Body of pancreas (tissue), 4 donors: ENCODE measurements at regions not wholly inside any gene's neighbourhood (a gene's known extent, or its start where the extent isn't known, plus 50 kb on each side); places are given as distances from the start of the nearest gene placed in this dataset.

Source experiments
- ATAC-seq: fragments of 150-250 bp; one replicate; pipeline ENCODE4 v1.9.1; 2016
- DNase-seq, 4 donors: peaks; one replicate each; pipeline ENCODE4 v3.0.0-alpha.2; 2019
- H3K27ac ChIP-seq, 4 donors: fragments of 200-600 bp; sonication (generic); 1 replicate in 3 of 4; 2 replicates in 1 of 4; pipeline versions ENCODE4 v1.5.1 to v1.6.1; 2016 to 2019; ENCODE audit warnings: mild to moderate bottlenecking in 1 of 4, mixed read lengths in 1 of 4, moderate library complexity in 1 of 4
- H3K27me3 ChIP-seq, 2 donors: fragments of 200-600 bp; sonication (generic); one replicate each; pipeline ENCODE4 v1.6.0; 2016; ENCODE audit warnings: mild to moderate bottlenecking in 1 of 2
- H3K36me3 ChIP-seq, 2 donors: fragments of 200-600 bp; sonication (generic); replicated peaks in 1 of 2; 2 replicates each; pipeline ENCODE4 v1.5.1; 2016; ENCODE audit warnings: low read depth in 2 of 2; ENCODE audit not compliant: insufficient read depth in 1 of 2
- H3K4me1 ChIP-seq: fragments of 200-600 bp; sonication (generic); one replicate; pipeline ENCODE4 v1.6.0; 2016
- H3K4me3 ChIP-seq, 2 donors: fragments of 200-600 bp; sonication (generic); 1 replicate in 1 of 2; 2 replicates in 1 of 2; pipeline ENCODE4 v1.5.1; 2016 to 2019
- H3K9me3 ChIP-seq, 3 donors: fragments of 200-600 bp; sonication (generic); 1 replicate in 2 of 3; 2 replicates in 1 of 3; pipeline ENCODE4 v1.5.1; 2016
- POLR2A ChIP-seq, 3 donors: fragments of 450-650 bp; IDR thresholded peaks; one replicate each; pipeline ENCODE4 v1.6.1; 2016; ENCODE audit warnings: antibody characterized with exemption in 3 of 3, mild to moderate bottlenecking in 2 of 3
- WGBS, 2 donors: methylation state at CpG; one replicate each; pipeline ENCODE4 v1.1.5; 2017; 5-methylcytosine and 5-hydroxymethylcytosine counted together
- intact Hi-C: fragments of 100-400 bp; cut with DNase I; formaldehyde crosslinking; loops from one replicate; pipeline ENCODE4 v1.15.1; 2023
- TF ChIP-seq, protein P1 (sequence below), 7 experiments: fragments of 450-650 bp in 4 of 7; fragments of 200-600 bp in 3 of 7; sonication (generic) in 3 of 7; IDR thresholded peaks; one replicate each; pipeline ENCODE4 v1.5.1; 2016 to 2019; ENCODE audit warnings: antibody characterized with exemption in 7 of 7

DNA sequence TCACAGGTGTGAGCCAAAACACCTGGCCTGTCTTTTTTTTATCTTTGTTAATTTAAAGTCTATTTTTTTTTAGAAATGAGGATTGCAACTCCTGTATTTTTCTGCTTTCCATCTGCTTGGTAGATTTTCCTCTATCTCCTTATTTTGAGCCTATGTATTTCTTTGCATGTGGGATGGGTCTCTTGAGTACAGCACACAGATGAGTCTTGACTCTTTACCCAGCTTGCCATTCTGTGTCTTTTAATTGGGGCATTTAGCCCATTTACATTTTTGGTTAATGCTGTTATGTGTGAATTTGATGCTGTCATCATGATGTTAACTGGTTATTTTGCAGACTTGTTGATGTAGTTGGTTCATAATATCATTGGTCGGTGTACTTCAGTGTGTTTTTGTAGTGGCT is 317.4 kb downstream of the IPO8 start:
- intact Hi-C loops: no loop called here
- DNase-seq (no peak), ATAC-seq (no peak)
- H3K27ac ChIP-seq: no peak overlapping the region
- 86 to 91% methylated on average over 1 of the region's 1 CpG for WGBS, 2 donors
- H3K27me3 ChIP-seq: peaks cover 0 to 4% of the 10 kb centered on the region in 2 donors
- H3K36me3 ChIP-seq: no peaks in the 10 kb centered on the region
- H3K9me3 ChIP-seq: no peaks in the 10 kb centered on the region
- no peak overlapping the region for H3K4me3 ChIP-seq
- TF ChIP-seq, protein P1, sequence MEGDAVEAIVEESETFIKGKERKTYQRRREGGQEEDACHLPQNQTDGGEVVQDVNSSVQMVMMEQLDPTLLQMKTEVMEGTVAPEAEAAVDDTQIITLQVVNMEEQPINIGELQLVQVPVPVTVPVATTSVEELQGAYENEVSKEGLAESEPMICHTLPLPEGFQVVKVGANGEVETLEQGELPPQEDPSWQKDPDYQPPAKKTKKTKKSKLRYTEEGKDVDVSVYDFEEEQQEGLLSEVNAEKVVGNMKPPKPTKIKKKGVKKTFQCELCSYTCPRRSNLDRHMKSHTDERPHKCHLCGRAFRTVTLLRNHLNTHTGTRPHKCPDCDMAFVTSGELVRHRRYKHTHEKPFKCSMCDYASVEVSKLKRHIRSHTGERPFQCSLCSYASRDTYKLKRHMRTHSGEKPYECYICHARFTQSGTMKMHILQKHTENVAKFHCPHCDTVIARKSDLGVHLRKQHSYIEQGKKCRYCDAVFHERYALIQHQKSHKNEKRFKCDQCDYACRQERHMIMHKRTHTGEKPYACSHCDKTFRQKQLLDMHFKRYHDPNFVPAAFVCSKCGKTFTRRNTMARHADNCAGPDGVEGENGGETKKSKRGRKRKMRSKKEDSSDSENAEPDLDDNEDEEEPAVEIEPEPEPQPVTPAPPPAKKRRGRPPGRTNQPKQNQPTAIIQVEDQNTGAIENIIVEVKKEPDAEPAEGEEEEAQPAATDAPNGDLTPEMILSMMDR (IDR thresholded peaks at IDR 0.05): no peak
- TF ChIP-seq POLR2A (IDR thresholded peaks at IDR 0.05): no peak
- no peaks in the 10 kb centered on the region for H3K4me1 ChIP-seq

DNA sequence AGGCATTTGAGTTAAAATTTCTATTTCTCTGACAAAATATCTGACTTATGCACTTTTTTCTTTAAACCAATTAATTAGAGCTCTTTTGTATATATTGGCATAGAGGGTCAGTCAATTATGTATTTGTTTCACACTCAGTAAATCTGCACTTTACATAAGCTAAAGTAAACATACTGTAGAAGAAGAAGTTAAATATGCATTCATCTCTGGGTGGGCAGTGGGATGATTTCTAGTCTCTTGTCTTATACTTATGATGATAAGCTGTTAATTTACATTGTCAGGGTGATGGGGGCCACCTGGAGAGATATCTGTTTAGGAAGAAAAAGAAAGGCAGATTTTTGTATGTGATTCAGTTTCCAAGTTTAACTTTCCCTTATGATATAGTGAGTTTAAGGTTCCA is 330.8 kb downstream of the IPO8 start:
- Histone ChIP-seq H3K27me3 (no peaks in the 10 kb centered on the region), H3K27ac (no peak overlapping the region), H3K9me3 (no peaks in the 10 kb centered on the region), H3K4me1 (no peaks in the 10 kb centered on the region), H3K4me3 (no peak overlapping the region), H3K36me3 (no peaks in the 10 kb centered on the region)
- intact Hi-C loops: no loop called here
- no peak for ATAC-seq
- TF ChIP-seq, protein P1 (IDR thresholded peaks at IDR 0.05): no peak
- no peak for TF ChIP-seq POLR2A (IDR thresholded peaks at IDR 0.05)
- no peak for DNase-seq

DNA sequence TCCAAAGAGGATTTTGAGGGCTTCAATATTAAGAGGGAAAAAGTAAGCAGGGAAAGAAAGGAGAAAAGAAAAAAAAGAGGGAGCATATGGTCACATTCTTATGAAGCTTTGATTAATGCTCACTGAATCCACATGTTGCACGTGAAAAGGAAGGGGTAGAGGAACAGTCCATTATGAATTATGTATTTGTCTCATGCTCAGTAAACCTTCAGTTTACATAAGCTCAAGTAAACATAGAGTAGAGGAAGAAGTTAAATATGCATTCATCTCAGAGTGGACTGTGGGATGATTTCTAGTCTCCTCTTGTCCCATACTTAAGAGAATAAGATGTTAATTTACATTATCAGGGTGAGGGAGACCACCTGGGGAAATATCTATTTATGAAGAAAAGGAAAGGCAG is 334.5 kb downstream of the IPO8 start:
- H3K4me3 ChIP-seq: no peak overlapping the region
- no peaks in the 10 kb centered on the region for H3K27me3 ChIP-seq
- no peak for TF ChIP-seq POLR2A (IDR thresholded peaks at IDR 0.05)
- TF ChIP-seq, protein P1 (IDR thresholded peaks at IDR 0.05): no peak
- no peak overlapping the region for H3K27ac ChIP-seq
- no peaks in the 10 kb centered on the region for H3K4me1 ChIP-seq
- WGBS, 2 donors: 14 to 33% methylated on average over 1 of the region's 1 CpG
- DNase-seq (no peak), ATAC-seq (no peak)
- H3K9me3 ChIP-seq: no peaks in the 10 kb centered on the region
- intact Hi-C loops: no loop called here
- H3K36me3 ChIP-seq: no peaks in the 10 kb centered on the region

DNA sequence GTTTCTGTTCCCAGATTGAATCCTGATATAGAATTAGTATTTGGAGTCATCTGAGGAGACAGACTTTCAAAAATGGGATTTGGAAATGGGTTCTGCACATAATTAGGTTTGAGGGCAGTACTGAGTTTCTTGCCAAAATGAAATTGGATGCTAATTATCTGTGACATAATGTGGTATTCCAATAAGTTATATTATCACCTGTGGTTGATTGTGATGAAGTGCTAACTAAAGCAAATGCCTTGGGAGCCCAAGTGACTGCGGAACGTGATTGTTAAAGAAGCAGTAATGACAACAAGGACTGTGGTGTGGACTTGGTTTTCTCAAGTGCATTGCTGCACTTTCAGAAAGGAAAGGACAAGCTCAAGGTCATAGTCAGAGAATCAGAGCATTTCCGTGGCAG is 337.0 kb downstream of the IPO8 start:
- no peaks in the 10 kb centered on the region for H3K9me3 ChIP-seq
- H3K27ac ChIP-seq: no peak overlapping the region
- no peaks in the 10 kb centered on the region for H3K36me3 ChIP-seq
- H3K4me1 ChIP-seq: no peaks in the 10 kb centered on the region
- H3K27me3 ChIP-seq: no peaks in the 10 kb centered on the region
- no peak for TF ChIP-seq POLR2A (IDR thresholded peaks at IDR 0.05)
- TF ChIP-seq, protein P1 (IDR thresholded peaks at IDR 0.05): no peak
- WGBS, 2 donors: 44 to 84% methylated on average over 3 of the region's 3 CpGs
- intact Hi-C loops: no loop called here
- no peak for ATAC-seq
- H3K4me3 ChIP-seq: no peak overlapping the region
- DNase-seq: no peak

DNA sequence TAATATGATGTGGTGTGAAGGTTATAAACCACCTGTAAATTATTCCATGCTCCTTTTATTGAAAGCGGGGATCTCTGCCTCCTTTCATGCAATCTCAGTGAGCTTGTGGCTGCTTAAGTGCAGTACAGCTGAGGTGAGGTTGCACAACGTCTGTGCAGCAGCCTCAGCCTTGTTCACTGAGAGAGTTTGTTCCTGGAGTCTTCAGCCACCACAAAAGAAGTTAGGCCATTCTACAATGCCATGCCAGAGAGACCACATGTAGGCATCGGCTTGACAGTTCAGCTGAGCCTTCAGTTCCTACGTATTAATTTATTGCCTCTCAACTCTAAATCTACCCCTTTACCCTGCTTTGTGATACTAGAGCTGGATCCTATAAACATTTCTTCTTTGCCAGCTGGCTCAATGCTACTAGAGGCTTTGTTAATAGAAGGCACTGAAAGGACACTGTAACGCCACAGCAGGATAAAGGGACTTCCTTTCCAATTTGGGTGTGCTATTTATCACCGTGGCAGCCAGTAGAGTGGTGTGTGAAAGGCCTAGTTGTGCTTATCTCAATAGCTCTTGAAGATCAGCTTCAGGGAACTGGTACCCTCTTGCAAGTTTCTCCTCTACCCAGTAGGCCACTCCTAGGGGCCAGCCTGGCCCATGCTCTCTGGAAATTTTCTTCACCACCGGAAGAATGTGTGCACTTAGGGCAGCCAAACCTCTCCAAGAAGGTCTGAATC is 337.7 kb downstream of the IPO8 start:
- no peak overlapping the region for H3K4me3 ChIP-seq
- no peaks in the 10 kb centered on the region for H3K27me3 ChIP-seq
- DNase-seq (no peak), ATAC-seq (no peak)
- H3K4me1 ChIP-seq: no peaks in the 10 kb centered on the region
- H3K36me3 ChIP-seq: no peaks in the 10 kb centered on the region
- TF ChIP-seq, protein P1 (IDR thresholded peaks at IDR 0.05): no peak
- no peak for TF ChIP-seq POLR2A (IDR thresholded peaks at IDR 0.05)
- WGBS, 2 donors: 53 to 69% methylated on average over 7 of the region's 7 CpGs
- no peak overlapping the region for H3K27ac ChIP-seq
- intact Hi-C loops: no loop called here
- no peaks in the 10 kb centered on the region for H3K9me3 ChIP-seq
